Fibroblast of lung (primary cell): ENCODE measurements at regions not wholly inside any gene's neighbourhood (a gene's known extent, or its start where the extent isn't known, plus 50 kb on each side); places are given as distances from the start of the nearest gene placed in this dataset.

Experiments used
- EZH2 ChIP-seq: IDR thresholded peaks from 2 replicates; pipeline ENCODE4 v1.5.1; 2012; ENCODE audit warnings: low read length, control low read depth, mild to moderate bottlenecking; ENCODE audit errors: missing control alignments
- TF ChIP-seq, protein P1 (sequence below), 2 donors: IDR thresholded peaks in 1 of 2; conservative IDR thresholded peaks in 1 of 2; 1 replicate in 1 of 2; 2 replicates in 1 of 2; pipeline ENCODE4 v1.5.1; 2011 to 2012; ENCODE audit warnings: low read length in 2 of 2, control low read depth in 1 of 2, inconsistent platforms in 1 of 2, low read depth in 1 of 2, mild to moderate bottlenecking in 1 of 2

DNA sequence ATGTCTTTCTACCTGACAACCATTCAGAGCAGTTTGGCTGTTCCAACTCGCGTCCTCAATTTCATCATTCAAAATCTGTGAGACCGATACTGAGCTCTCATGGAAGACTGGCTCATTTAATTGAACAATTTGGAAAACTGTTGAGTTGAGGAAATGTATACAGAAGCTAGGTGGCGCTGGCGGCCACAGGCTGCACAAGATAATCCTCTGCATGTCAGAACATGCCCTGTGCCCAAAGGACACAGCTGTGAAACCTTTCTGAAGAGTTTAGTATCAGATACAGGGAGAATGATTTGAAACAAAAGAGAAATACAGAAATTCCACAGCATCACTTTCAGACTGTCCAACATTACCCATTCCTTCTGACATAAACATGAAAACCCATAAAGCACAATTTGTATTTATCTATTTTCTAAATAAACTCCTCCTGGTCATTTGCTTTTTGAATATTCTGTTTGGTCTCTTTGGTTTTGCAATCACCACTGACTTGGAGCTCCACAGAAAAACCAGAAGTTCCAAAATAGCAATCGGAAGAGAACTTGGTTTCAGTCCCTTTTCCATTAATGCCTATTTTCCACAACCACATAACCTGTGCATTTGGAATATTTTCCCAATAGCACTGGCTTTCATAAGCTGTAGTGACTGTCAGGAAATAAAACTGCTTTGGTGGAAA is 192.8 kb downstream of the MAP2K6 start:
- TF ChIP-seq, protein P1, sequence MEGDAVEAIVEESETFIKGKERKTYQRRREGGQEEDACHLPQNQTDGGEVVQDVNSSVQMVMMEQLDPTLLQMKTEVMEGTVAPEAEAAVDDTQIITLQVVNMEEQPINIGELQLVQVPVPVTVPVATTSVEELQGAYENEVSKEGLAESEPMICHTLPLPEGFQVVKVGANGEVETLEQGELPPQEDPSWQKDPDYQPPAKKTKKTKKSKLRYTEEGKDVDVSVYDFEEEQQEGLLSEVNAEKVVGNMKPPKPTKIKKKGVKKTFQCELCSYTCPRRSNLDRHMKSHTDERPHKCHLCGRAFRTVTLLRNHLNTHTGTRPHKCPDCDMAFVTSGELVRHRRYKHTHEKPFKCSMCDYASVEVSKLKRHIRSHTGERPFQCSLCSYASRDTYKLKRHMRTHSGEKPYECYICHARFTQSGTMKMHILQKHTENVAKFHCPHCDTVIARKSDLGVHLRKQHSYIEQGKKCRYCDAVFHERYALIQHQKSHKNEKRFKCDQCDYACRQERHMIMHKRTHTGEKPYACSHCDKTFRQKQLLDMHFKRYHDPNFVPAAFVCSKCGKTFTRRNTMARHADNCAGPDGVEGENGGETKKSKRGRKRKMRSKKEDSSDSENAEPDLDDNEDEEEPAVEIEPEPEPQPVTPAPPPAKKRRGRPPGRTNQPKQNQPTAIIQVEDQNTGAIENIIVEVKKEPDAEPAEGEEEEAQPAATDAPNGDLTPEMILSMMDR (conservative IDR thresholded peaks at IDR 0.05 in 1 of 2, IDR thresholded peaks at IDR 0.05 in 1 of 2; ENCODE audit: low read depth in 1 of 2, low read length in 2 of 2): peak; percentile 87 to 91
- TF ChIP-seq EZH2: no peak
